ENCODE measurements at regions not wholly inside any gene's neighbourhood (a gene's known extent, or its start where the extent isn't known, plus 50 kb on each side); places are given as distances from the start of the nearest gene placed in this dataset.
"Not testable (repeated sequence)": the region's sequence is repeated elsewhere in the genome, so short reads cannot be mapped to it uniquely, and the experiment has no call there.

GRCh38 chr13:58385336-58385735, 753.8 kb downstream of the PCDH17 start:
- TF ChIP-seq CTCF, POLR2AphosphoS5 (IDR thresholded peaks at IDR 0.05): not testable (repeated sequence)
